HEK293 (cell line): ENCODE measurements at regions not wholly inside any gene's neighbourhood (a gene's known extent, or its start where the extent isn't known, plus 50 kb on each side); places are given as distances from the start of the nearest gene placed in this dataset.
"Not testable (repeated sequence)": the region's sequence is repeated elsewhere in the genome, so short reads cannot be mapped to it uniquely, and the experiment has no call there.

Source experiments
- CTCF ChIA-PET: fragments of 350-600 bp; formaldehyde crosslinking; extraction: SDS; loops from one replicate; lab custom pipeline; 2021; ENCODE audit warnings: antibody characterized with exemption; lab: Yijun Ruan, JAX
- POLR2A ChIA-PET: fragments of 300-600 bp; formaldehyde crosslinking; extraction: SDS; loops from one replicate; lab custom pipeline; 2020; ENCODE audit warnings: antibody characterized with exemption, inconsistent platforms; lab: Yijun Ruan, JAX
- H3K27ac ChIP-seq: fragments of 200-500 bp; sonication (Bioruptor generic); 2 replicates; pipeline ENCODE4 v1.5.1; 2014; ENCODE audit warnings: low read depth, low read length, control low read depth, inconsistent platforms; ENCODE audit errors: extremely low read depth
- H3K36me3 ChIP-seq, 2 experiments: fragments of 200-500 bp in 1 of 2; sonication (Bioruptor generic) in 1 of 2; 1 replicate in 1 of 2; 2 replicates in 1 of 2; pipeline ENCODE4 v1.5.1; 2014 to 2017; ENCODE audit warnings: inconsistent platforms in 2 of 2, low read length in 2 of 2; ENCODE audit not compliant: control insufficient read depth in 2 of 2, insufficient read depth in 1 of 2
- H3K4me1 ChIP-seq: fragments of 200-500 bp; sonication (Bioruptor generic); 2 replicates; pipeline ENCODE4 v1.5.1; 2014; ENCODE audit warnings: mild to moderate bottlenecking, low read length, inconsistent platforms; ENCODE audit not compliant: control insufficient read depth, insufficient read depth
- H3K4me3 ChIP-seq: 2 replicates; pipeline ENCODE4 v1.5.1; 2011; ENCODE audit warnings: low read depth, mild to moderate bottlenecking, control low read depth, low read length, moderate library complexity
- H3K9me3 ChIP-seq: fragments of 200-500 bp; sonication (Bioruptor generic); 2 replicates; pipeline ENCODE4 v1.5.1; 2014; ENCODE audit warnings: low read depth, low read length, inconsistent platforms; ENCODE audit not compliant: control insufficient read depth, insufficient read depth
- HOXC10 ChIP-seq: sonication (generic); formaldehyde crosslinking; IDR thresholded peaks from 2 replicates; pipeline ENCODE4 v1.8.1; 2023; ENCODE audit warnings: mild to moderate bottlenecking, missing genetic modification reagents
- KLF7 ChIP-seq: fragments of 450-650 bp; formaldehyde crosslinking; IDR thresholded peaks from 2 replicates; pipeline ENCODE4 v1.5.1; 2016; ENCODE audit warnings: missing biosample characterization, missing genetic modification characterization, borderline replicate concordance
- REST ChIP-seq: fragments of 450-650 bp; formaldehyde crosslinking; IDR thresholded peaks from 2 replicates; pipeline ENCODE4 v1.5.1; 2016; ENCODE audit warnings: missing biosample characterization, missing genetic modification characterization
- WT1 ChIP-seq: fragments of 450-650 bp; formaldehyde crosslinking; IDR thresholded peaks from 2 replicates; pipeline ENCODE4 v1.5.1; 2016; ENCODE audit warnings: missing biosample characterization, missing genetic modification characterization
- ZBTB1 ChIP-seq: fragments of 450-650 bp; formaldehyde crosslinking; IDR thresholded peaks from 2 replicates; pipeline ENCODE4 v1.5.1; 2016; ENCODE audit warnings: missing biosample characterization, missing genetic modification characterization
- ZBTB44 ChIP-seq: fragments of 450-650 bp; IDR thresholded peaks from 2 replicates; pipeline ENCODE4 v1.5.1; 2018; ENCODE audit warnings: missing biosample characterization, mild to moderate bottlenecking, missing genetic modification characterization
- ZNF10 ChIP-seq: fragments of 450-650 bp; formaldehyde crosslinking; IDR thresholded peaks from 2 replicates; pipeline ENCODE4 v1.5.1; 2017; ENCODE audit warnings: missing biosample characterization, missing genetic modification characterization
- ZNF311 ChIP-seq: fragments of 450-650 bp; formaldehyde crosslinking; IDR thresholded peaks from 2 replicates; pipeline ENCODE4 v1.5.1; 2017; ENCODE audit warnings: missing biosample characterization, missing genetic modification characterization, borderline replicate concordance
- ZNF488 ChIP-seq: fragments of 450-650 bp; formaldehyde crosslinking; IDR thresholded peaks from 2 replicates; pipeline ENCODE4 v1.5.1; 2016; ENCODE audit warnings: missing biosample characterization, missing genetic modification characterization
- ZNF510 ChIP-seq: fragments of 450-650 bp; formaldehyde crosslinking; IDR thresholded peaks from 2 replicates; pipeline ENCODE4 v1.5.1; 2018; ENCODE audit warnings: mild to moderate bottlenecking, missing genetic modification characterization, missing biosample characterization; ENCODE audit not compliant: insufficient replicate concordance
- ZNF561 ChIP-seq: fragments of 450-650 bp; IDR thresholded peaks from 2 replicates; pipeline ENCODE4 v1.5.1; 2018; ENCODE audit warnings: missing biosample characterization, missing genetic modification characterization, borderline replicate concordance
- TF ChIP-seq, protein P1 (sequence below): IDR thresholded peaks from 2 replicates; pipeline ENCODE4 v1.6.1; 2011; ENCODE audit warnings: mild to moderate bottlenecking, low read depth, low read length, borderline replicate concordance
- TF ChIP-seq, protein P2 (sequence below): fragments of 450-650 bp; formaldehyde crosslinking; IDR thresholded peaks from 2 replicates; pipeline ENCODE4 v1.5.1; 2016; ENCODE audit warnings: missing biosample characterization, missing genetic modification characterization
- TF ChIP-seq, protein P3 (sequence below): fragments of 450-650 bp; formaldehyde crosslinking; IDR thresholded peaks from 2 replicates; pipeline ENCODE4 v1.5.1; 2017; ENCODE audit warnings: missing biosample characterization, missing genetic modification characterization
- TF ChIP-seq, protein P4 (sequence below): fragments of 450-650 bp; formaldehyde crosslinking; IDR thresholded peaks from 2 replicates; pipeline ENCODE4; 2016; ENCODE audit warnings: missing biosample characterization, missing genetic modification characterization

- CTCF ChIA-PET: no interaction called here
- no peak overlapping the region for H3K27ac ChIP-seq
- POLR2A ChIA-PET: no interaction called here
Measured at GRCh38 chr13:61531383-61532065, 115.9 kb upstream of the PCDH20 start.

GRCh38 chr13:61519214-61519613 is 103.6 kb upstream of the PCDH20 start:
- H3K4me1 ChIP-seq, H3K9me3 ChIP-seq, CTCF ChIA-PET, H3K36me3 ChIP-seq, H3K27ac ChIP-seq, POLR2A ChIA-PET, H3K4me3 ChIP-seq: not testable (repeated sequence)

More at GRCh38 chr13:61531383-61532065, 115.9 kb upstream of the PCDH20 start:
- no peaks in the 10 kb centered on the region for H3K4me1 ChIP-seq
- H3K9me3 ChIP-seq: no peaks in the 10 kb centered on the region
- H3K4me3 ChIP-seq: no peak overlapping the region
- no peaks in the 10 kb centered on the region for H3K36me3 ChIP-seq
- TF ChIP-seq REST (tag by site-specific recombination): no peak
- no peak for TF ChIP-seq ZNF510 (tag by site-specific recombination)
- no peak for TF ChIP-seq ZBTB1 (tag by site-specific recombination)
- TF ChIP-seq KLF7 (tag by site-specific recombination): no peak
- TF ChIP-seq HOXC10 (CRISPR knock-in tag): no peak
- no peak for TF ChIP-seq ZNF561 (tag by site-specific recombination)
- TF ChIP-seq ZNF311: no peak
- no peak for TF ChIP-seq ZNF10
- TF ChIP-seq, protein P1, sequence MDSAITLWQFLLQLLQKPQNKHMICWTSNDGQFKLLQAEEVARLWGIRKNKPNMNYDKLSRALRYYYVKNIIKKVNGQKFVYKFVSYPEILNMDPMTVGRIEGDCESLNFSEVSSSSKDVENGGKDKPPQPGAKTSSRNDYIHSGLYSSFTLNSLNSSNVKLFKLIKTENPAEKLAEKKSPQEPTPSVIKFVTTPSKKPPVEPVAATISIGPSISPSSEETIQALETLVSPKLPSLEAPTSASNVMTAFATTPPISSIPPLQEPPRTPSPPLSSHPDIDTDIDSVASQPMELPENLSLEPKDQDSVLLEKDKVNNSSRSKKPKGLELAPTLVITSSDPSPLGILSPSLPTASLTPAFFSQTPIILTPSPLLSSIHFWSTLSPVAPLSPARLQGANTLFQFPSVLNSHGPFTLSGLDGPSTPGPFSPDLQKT: no peak
- TF ChIP-seq, protein P2, sequence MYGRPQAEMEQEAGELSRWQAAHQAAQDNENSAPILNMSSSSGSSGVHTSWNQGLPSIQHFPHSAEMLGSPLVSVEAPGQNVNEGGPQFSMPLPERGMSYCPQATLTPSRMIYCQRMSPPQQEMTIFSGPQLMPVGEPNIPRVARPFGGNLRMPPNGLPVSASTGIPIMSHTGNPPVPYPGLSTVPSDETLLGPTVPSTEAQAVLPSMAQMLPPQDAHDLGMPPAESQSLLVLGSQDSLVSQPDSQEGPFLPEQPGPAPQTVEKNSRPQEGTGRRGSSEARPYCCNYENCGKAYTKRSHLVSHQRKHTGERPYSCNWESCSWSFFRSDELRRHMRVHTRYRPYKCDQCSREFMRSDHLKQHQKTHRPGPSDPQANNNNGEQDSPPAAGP: no peak
- TF ChIP-seq ZBTB44 (tag by site-specific recombination): no peak
- TF ChIP-seq, protein P3, sequence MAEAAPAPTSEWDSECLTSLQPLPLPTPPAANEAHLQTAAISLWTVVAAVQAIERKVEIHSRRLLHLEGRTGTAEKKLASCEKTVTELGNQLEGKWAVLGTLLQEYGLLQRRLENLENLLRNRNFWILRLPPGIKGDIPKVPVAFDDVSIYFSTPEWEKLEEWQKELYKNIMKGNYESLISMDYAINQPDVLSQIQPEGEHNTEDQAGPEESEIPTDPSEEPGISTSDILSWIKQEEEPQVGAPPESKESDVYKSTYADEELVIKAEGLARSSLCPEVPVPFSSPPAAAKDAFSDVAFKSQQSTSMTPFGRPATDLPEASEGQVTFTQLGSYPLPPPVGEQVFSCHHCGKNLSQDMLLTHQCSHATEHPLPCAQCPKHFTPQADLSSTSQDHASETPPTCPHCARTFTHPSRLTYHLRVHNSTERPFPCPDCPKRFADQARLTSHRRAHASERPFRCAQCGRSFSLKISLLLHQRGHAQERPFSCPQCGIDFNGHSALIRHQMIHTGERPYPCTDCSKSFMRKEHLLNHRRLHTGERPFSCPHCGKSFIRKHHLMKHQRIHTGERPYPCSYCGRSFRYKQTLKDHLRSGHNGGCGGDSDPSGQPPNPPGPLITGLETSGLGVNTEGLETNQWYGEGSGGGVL (tag by site-specific recombination): no peak
- TF ChIP-seq ZNF488 (tag by site-specific recombination): no peak
- TF ChIP-seq, protein P4, sequence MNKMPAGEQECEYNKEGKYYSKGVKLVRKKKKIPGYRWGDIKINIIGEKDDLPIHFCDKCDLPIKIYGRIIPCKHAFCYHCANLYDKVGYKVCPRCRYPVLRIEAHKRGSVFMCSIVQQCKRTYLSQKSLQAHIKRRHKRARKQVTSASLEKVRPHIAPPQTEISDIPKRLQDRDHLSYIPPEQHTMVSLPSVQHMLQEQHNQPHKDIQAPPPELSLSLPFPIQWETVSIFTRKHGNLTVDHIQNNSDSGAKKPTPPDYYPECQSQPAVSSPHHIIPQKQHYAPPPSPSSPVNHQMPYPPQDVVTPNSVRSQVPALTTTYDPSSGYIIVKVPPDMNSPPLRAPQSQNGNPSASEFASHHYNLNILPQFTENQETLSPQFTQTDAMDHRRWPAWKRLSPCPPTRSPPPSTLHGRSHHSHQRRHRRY: no peak
- TF ChIP-seq WT1 (tag by site-specific recombination): no peak
- TF ChIP-seq, all 188 proteins: peak for 0
